Pancreas (tissue), 10 donors: ENCODE measurements at regions not wholly inside any gene's neighbourhood (a gene's known extent, or its start where the extent isn't known, plus 50 kb on each side); places are given as distances from the start of the nearest gene placed in this dataset.

ENCODE experiments used
- ATAC-seq, 4 donors: fragments of 200-7000 bp; cut with Tn5 transposase; one replicate each; pipeline versions ENCODE4 v1.8.0 to v1.9.1; 2020; ENCODE audit warnings: mild to moderate bottlenecking in 4 of 4, moderate library complexity in 4 of 4
- DNase-seq, 6 donors: peaks; one replicate each; pipeline ENCODE4 v3.0.0-alpha.2; 2020
- FAIRE-seq: peaks from 2 replicates; lab custom pipeline; 2012; peaks lifted over from hg19 to GRCh38; lab: Jason Lieb, UNC
- H3K27ac ChIP-seq, 4 donors: fragments of 200-600 bp; sonication (generic); 1 replicate in 3 of 4; 2 replicates in 1 of 4; pipeline versions ENCODE4 v1.5.0 to v1.8.0; 2020
- H3K27me3 ChIP-seq, 4 donors: fragments of 200-600 bp; one replicate each; pipeline ENCODE4 v1.8.0; 2021
- H3K36me3 ChIP-seq, 3 donors: fragments of 200-600 bp; sonication (generic) in 1 of 3; one replicate each; pipeline versions ENCODE4 v1.5.0 to v1.8.0; 2020 to 2021
- H3K4me1 ChIP-seq, 3 donors: fragments of 200-600 bp; one replicate each; pipeline ENCODE4 v1.8.0; 2021
- H3K4me3 ChIP-seq, 4 donors: fragments of 200-600 bp; sonication (generic) in 2 of 4; one replicate each; pipeline versions ENCODE4 v1.5.0 to v1.8.0; 2020 to 2021
- H3K9me3 ChIP-seq, 4 donors: fragments of 200-600 bp; one replicate each; pipeline ENCODE4 v1.8.0; 2021
- CTCF ChIP-seq, 4 donors: fragments of 200-600 bp; sonication (generic) in 3 of 4; IDR thresholded peaks; one replicate each; pipeline versions ENCODE4 v1.5.0 to v1.8.0; 2021; ENCODE audit warnings: antibody characterized with exemption in 4 of 4
- WGBS, 2 donors: extraction: QIAGEN DNeasy Blood & Tissue Kit; methylation state at CpG; one replicate each; pipeline ENCODE4 v1.1.7; 2013; 5-methylcytosine and 5-hydroxymethylcytosine counted together
- intact Hi-C, 3 donors: fragments of 100-400 bp; cut with DNase I; formaldehyde crosslinking; loops; one replicate each; pipeline versions ENCODE4 v1.11.1 to v1.14.2; 2022
- donor health status: healthy with polysubstance abuse.
- donor health status: DM: no; HTN: no; CAD: no; lungs with moderate emphysema.
- donor health status: DM: no; HTN: no; CAD: no.
- donor health status: control.
- donor health status: control.
- donor health status: Bipolar disorder and iron deficiency.
- donor health status: DM: yes; HTN: yes; CAD: no.
- donor health status: DM: no; HTN: no; CAD: no.
- donor health status: DM: no; HTN: no; CAD: no.
- donor health status: DM: yes; HTN: yes; CAD: no.

GRCh38 chr18:10013621-10014543, 100.1 kb downstream of the VAPA start:
- TF ChIP-seq CTCF (IDR thresholded peaks at IDR 0.05) = no peak
- H3K4me3 ChIP-seq = no peak overlapping the region
- 78 to 80% methylated on average over 17 of the region's 17 CpGs for WGBS, 2 donors
- H3K4me1 ChIP-seq = no peaks in the 10 kb centered on the region
- FAIRE-seq (no peak), DNase-seq (no peak), ATAC-seq (no peak)
- H3K27me3 ChIP-seq = no peaks in the 10 kb centered on the region
- intact Hi-C loops = no loop called here
- H3K9me3 ChIP-seq = no peaks in the 10 kb centered on the region
- no peaks in the 10 kb centered on the region for H3K36me3 ChIP-seq
- no peak overlapping the region for H3K27ac ChIP-seq

- H3K27me3 ChIP-seq = no peaks in the 10 kb centered on the region
- H3K36me3 ChIP-seq = no peaks in the 10 kb centered on the region
- 67 to 69% methylated on average over 9 of the region's 9 CpGs for WGBS, 2 donors
- intact Hi-C loops = no loop called here
- TF ChIP-seq CTCF (IDR thresholded peaks at IDR 0.05) = no peak
- DNase-seq = no peak
- peaks cover 0 to under 1% (median 0%) of the 10 kb centered on the region in 3 donors for H3K4me1 ChIP-seq
- no peak for FAIRE-seq
- no peak overlapping the region for H3K27ac ChIP-seq
- H3K9me3 ChIP-seq = no peaks in the 10 kb centered on the region
- H3K4me3 ChIP-seq = no peak overlapping the region
- peak in 1 of 4 donors; percentile 9 for ATAC-seq
Measured at GRCh38 chr18:10015288-10015701, 101.5 kb downstream of the VAPA start.

- 61% methylated on average over 7 of the region's 7 CpGs for WGBS, 2 donors
- H3K27me3 ChIP-seq = no peaks in the 10 kb centered on the region
- no peak for DNase-seq
- no peaks in the 10 kb centered on the region for H3K36me3 ChIP-seq
- intact Hi-C loops = no loop called here
- peak; percentile 34 for FAIRE-seq
- no peak for TF ChIP-seq CTCF (IDR thresholded peaks at IDR 0.05)
- H3K4me1 ChIP-seq = peaks cover 0 to 4% (median 0%) of the 10 kb centered on the region in 3 donors
- no peak overlapping the region for H3K27ac ChIP-seq
- ATAC-seq = peak; percentile 37 to 74 (median 63)
- no peak overlapping the region for H3K4me3 ChIP-seq
- no peaks in the 10 kb centered on the region for H3K9me3 ChIP-seq
Measured at GRCh38 chr18:10015941-10016819, 102.4 kb downstream of the VAPA start.

- Histone ChIP-seq H3K27ac (no peak overlapping the region), H3K9me3 (no peaks in the 10 kb centered on the region), H3K36me3 (no peaks in the 10 kb centered on the region), H3K4me1 (peaks cover 0 to 4% (median 0%) of the 10 kb centered on the region in 3 donors), H3K27me3 (no peaks in the 10 kb centered on the region), H3K4me3 (no peak overlapping the region)
- intact Hi-C loops = no loop called here
- TF ChIP-seq CTCF (IDR thresholded peaks at IDR 0.05) = no peak
- FAIRE-seq (no peak), DNase-seq (no peak), ATAC-seq (no peak)
- 94 to 95% methylated on average over 2 of the region's 2 CpGs for WGBS, 2 donors
Measured at GRCh38 chr18:10017043-10017442, 103.2 kb downstream of the VAPA start.
